ENCODE measurements at regions not wholly inside any gene's neighbourhood (a gene's known extent, or its start where the extent isn't known, plus 50 kb on each side); places are given as distances from the start of the nearest gene placed in this dataset.

DNA sequence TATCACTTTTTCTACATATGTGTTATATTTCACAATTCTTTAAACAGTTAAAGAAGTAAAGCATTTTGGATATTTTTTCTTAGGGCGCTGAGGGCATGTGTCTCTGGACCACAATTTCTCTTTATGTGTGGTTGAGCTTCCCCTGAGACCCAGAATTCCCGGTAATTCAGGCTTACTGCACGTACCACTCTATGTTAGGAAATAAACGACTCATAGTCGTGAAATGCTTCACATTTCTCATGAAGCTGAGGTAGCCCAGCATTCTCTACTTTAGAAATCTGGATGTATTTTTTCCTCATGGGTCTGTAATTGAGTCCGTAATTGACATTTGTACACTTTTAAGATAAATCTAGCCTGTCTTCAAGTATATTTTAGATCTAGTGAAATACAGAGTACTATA is 170.6 kb downstream of the FZD1 start:
- no peak for TF ChIP-seq MAX (IDR thresholded peaks at IDR 0.05)
- TF ChIP-seq, protein P1, sequence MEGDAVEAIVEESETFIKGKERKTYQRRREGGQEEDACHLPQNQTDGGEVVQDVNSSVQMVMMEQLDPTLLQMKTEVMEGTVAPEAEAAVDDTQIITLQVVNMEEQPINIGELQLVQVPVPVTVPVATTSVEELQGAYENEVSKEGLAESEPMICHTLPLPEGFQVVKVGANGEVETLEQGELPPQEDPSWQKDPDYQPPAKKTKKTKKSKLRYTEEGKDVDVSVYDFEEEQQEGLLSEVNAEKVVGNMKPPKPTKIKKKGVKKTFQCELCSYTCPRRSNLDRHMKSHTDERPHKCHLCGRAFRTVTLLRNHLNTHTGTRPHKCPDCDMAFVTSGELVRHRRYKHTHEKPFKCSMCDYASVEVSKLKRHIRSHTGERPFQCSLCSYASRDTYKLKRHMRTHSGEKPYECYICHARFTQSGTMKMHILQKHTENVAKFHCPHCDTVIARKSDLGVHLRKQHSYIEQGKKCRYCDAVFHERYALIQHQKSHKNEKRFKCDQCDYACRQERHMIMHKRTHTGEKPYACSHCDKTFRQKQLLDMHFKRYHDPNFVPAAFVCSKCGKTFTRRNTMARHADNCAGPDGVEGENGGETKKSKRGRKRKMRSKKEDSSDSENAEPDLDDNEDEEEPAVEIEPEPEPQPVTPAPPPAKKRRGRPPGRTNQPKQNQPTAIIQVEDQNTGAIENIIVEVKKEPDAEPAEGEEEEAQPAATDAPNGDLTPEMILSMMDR (IDR thresholded peaks at IDR 0.05 in 2 of 3, conservative IDR thresholded peaks at IDR 0.05 in 1 of 3; ENCODE audit: borderline replicate concordance in 1 of 3, insufficient read depth in 1 of 3, low read depth in 2 of 3, low read length in 2 of 3): no peak
- no peak for TF ChIP-seq EZH2phosphoT487 (IDR thresholded peaks at IDR 0.05; ENCODE audit: borderline replicate concordance)
